GM18511 (cell line): ENCODE measurements at regions not wholly inside any gene's neighbourhood (a gene's known extent, or its start where the extent isn't known, plus 50 kb on each side); places are given as distances from the start of the nearest gene placed in this dataset.

Source experiments
- ATAC-seq: cut with Tn5 transposase; IDR thresholded peaks from one replicate; pipeline ENCODE4 v1.9.1; 2021; ENCODE audit warnings: mild to moderate bottlenecking, moderate library complexity; ENCODE audit not compliant: unreplicated experiment

DNA sequence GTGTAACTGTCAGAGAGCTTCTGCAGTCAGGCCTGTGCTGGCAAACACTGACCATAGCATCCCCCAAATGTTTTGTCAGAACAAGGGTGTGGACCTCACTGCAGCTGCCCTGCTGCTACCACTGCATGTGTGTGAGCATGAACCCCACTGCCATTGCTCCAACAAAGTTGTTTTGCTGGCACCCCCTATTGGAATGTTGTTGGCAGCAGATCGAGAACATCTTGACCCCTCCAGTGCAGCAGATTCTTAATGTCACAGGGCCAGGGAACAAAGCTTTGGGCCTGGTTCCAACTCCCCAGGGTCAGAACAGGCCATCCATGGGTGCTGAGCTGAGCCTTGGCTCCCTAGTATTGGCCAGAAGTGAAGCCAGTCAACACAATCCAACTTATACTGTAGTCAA is 1537.4 kb downstream of the NCAM2 start:
- ATAC-seq, result no peak

DNA sequence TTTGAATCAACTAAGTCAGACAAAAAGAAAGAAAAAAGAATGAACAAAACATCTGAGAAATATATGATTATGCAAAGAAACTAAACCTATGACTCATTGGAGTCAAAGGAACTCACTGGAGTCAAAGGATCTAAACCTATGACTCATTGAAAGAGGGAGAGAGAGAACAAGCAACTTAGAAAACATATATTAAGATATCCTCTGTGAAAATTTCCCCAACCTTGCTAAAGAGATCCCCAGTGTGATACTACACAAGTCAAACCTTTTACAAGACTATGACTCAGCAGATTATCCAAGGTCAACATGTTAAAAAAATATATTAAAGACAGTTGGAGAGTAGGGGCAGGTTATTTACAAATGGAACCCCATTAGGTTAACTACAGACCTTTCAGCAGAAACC is 1538.3 kb downstream of the NCAM2 start:
- no peak for ATAC-seq

DNA sequence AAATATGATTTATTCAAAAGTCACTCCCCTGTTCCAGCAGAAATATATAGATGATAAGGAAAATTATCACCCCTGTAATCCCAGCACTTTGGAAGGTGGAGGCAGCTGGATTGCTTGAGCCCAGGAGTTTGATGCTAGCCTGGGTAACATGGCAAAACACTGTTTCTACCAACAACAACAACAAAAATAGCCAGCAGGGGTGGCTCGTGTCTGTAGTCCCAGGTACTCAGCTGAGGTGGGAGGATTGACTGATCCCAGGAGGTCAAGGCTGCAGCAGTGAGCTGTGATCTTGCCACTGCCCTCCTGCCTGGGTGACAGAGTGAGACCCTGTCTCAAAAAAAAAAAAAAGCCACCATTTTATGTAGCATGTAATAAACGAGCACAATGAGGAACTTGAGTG is 1546.5 kb downstream of the NCAM2 start:
- ATAC-seq, result no peak

- ATAC-seq, result no peak
These were observed 1554.2 kb downstream of the NCAM2 start for GRCh38 chr21:22552390-22552789.

GRCh38 chr21:22554690-22555316 is 1556.6 kb downstream of the NCAM2 start:
- ATAC-seq, result no peak

- no peak for ATAC-seq
These were observed 1558.6 kb downstream of the NCAM2 start for GRCh38 chr21:22556829-22557228.

DNA sequence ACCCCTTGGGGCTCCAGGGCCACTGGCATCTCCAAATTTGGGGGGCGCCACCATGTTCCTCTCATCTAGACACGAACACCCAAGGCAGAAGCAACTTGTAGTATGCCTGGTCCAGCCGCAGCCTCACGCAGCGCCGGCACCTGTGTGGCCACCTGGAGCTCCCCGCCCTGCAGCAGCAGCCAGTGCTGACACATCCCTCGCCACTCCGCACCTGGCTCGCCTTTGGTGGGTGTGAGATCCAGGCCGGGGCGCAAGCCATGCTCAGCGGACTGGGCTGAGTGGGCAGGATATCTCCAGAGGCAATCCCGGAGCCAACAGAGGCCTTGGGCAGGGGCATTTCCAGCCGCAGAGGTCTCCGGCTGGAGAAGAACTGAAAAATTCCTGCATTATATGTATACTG is 1563.7 kb downstream of the NCAM2 start:
- ATAC-seq, result no peak

- ATAC-seq, result no peak
These were observed 1575.6 kb downstream of the NCAM2 start for GRCh38 chr21:22573834-22574233.

GRCh38 chr21:22575165-22575584 is 1577.0 kb downstream of the NCAM2 start:
- ATAC-seq, result no peak

DNA sequence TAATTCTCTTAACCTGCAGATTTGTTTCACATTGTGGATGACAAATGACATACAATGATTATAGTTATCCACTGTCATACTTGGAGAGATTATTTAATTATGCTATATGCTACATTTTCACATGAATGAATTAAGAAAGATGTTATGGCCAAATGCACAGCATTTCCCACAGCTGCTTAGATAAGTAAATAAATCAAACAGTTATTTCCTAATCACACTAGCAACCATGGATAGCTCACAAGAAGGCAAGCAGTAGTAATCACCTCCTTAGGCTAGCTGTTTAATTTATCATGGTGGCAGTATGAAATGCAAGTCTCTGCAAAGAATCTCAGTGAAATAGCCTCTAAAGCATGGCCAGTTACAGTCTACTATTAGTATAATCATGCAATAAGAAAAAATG is 1581.5 kb downstream of the NCAM2 start:
- no peak for ATAC-seq

- ATAC-seq, result no peak
These were observed 1583.8 kb downstream of the NCAM2 start for GRCh38 chr21:22582026-22582425.

GRCh38 chr21:22584308-22584707 is 1586.1 kb downstream of the NCAM2 start:
- ATAC-seq, result no peak

GRCh38 chr21:22585558-22585957 is 1587.3 kb downstream of the NCAM2 start:
- no peak for ATAC-seq

DNA sequence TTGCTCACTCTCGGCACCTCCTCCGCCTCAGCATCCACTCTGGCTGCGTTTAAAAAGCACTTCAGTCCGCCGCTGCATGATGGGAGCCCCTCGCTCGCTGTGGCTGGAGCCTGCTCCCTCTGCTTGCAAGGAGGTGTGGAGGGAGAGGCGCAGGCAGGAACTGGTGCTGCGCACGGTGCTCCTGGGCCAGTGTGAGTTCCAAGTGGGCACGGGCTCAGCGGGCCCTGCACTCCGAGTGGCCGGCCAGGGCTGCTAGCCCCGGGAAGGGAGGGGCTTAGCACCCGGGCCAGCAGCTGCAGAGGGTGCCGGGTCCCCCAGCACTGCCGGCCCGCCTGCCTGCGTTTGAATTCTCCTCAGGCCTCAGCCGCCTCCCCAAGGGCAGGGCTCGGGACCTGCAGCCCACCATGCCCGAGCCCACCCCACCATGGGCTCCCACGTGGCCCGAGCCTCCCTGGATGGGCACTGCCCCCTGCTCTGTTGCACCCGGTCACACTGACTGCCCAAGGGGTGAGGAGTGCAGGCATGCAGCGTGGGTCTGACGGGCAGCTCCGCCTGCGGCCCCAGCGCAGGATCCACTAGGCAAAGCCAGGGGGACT is 1599.5 kb downstream of the NCAM2 start:
- no peak for ATAC-seq

- no peak for ATAC-seq
These were observed 1611.6 kb downstream of the NCAM2 start for GRCh38 chr21:22609802-22610201.

DNA sequence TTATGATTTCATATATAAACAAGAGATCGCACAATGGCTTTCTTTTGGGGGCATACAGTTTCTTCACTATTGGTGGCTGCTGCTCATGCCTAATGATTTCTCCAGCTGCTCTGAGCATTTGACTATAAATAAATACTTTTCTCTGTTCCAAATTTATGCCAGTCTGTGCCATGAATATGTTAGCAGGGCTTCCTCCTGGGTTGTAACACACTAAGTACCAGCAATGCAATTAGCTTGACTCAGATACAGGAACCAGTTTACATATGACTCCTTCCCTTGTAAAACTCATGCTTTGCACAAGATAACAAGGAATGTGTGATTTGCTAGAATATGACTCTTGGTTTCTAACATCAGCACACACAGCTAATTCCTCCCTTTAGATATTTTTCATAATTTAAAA is 1629.7 kb downstream of the NCAM2 start:
- ATAC-seq, result no peak

GRCh38 chr21:22630953-22631465 is 1632.8 kb downstream of the NCAM2 start:
- no peak for ATAC-seq

DNA sequence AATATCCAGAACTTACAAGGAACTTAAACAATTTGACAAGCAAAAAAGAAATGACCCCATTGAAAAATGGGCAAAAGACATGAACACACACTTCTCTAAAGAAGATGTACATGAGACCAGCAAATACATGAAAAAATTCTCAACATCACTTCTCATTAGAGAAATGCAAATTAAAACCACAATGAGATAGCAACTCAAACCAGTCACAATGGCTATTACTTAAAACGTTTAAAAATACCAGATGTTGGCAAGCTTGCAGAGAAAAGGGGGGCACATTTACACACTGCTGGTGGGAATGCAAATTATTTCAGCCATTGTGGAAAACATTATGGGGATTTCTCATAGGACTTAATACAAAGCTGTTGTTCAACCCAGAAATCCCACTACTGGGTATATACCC is 1634.0 kb downstream of the NCAM2 start:
- no peak for ATAC-seq

DNA sequence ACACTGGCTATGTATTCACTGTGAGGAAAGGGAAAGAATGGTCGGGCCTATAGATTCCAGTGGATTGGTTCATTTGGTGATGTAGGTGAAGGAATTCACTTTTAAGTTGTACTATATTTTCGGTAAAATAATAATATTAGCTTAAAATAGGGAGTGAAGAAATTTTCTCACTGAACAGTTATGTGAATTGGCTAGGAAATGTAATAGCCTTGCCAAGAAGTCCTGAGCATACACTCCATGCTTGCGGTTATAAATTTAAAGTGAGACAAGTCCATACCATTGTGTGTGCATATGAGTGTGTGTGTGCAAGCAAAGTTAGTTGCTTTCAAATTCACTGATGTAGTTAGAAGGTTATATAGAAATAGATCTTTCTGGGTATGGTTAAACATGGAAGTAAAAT is 1651.0 kb downstream of the NCAM2 start:
- no peak for ATAC-seq

DNA sequence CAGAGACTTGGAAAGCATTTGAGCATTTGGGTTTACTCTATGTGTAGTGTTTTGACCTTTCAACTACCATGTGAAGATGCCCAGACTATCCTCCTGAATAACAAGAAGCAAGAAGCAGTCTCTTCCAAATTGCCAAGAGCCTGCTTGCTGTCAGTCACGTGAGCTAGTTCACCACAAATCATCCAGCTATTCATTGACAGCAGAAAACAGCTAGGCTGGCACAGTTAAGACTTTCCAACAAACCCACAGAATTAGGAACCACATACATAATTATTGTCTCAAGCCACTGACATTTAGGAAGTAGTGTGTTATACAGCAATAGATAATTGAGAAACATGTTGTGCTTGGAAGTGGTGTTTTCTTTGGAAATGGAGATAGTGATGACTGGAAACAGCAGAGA is 1652.0 kb downstream of the NCAM2 start:
- no peak for ATAC-seq

DNA sequence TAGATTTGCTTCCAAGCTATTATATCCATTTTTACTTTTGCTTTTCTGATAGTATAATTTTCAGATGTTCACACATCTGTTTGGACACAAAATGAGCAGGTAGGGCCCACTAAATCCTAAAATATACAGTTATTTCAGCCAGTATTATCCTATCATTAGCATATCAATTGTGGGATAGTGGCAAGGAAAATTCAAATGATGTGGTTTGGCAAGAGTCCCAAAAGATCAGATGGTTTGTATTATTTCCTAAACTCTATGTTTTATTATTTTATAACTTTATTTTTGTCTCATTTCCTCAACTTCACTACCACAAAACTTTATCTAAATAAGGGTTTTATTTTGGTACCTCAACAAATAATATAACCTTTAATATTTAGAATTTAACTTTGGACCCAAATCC is 1659.6 kb downstream of the NCAM2 start:
- ATAC-seq, result no peak

DNA sequence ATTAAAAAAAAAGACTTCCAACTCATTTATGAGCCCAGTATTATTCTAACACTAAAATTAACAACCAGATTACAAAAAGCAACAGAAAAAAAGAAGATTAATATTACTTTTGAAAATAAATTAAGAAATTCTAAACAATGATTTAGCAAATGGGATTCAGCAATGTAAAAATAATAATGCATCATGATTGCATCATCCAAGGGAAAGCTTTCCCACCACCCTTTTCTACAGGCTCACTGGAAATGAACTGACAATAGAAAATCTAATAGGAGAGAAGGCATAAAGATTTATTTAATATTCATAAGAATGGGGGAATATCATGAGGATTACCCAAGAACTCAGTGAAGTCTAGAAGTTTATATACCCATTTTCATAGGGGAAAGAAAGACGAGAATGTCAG is 1671.9 kb downstream of the NCAM2 start:
- ATAC-seq, result no peak

- no peak for ATAC-seq
These were observed 1681.0 kb downstream of the NCAM2 start for GRCh38 chr21:22679207-22679606.
